HG03575 (cell line): ENCODE measurements at regions not wholly inside any gene's neighbourhood (a gene's known extent, or its start where the extent isn't known, plus 50 kb on each side); places are given as distances from the start of the nearest gene placed in this dataset.

Experiments used
- ATAC-seq: cut with Tn5 transposase; IDR thresholded peaks from one replicate; pipeline ENCODE4 v1.9.1; 2021; ENCODE audit not compliant: unreplicated experiment, insufficient number of reproducible peaks, low FRiP score; ENCODE audit errors: extremely low read depth

DNA sequence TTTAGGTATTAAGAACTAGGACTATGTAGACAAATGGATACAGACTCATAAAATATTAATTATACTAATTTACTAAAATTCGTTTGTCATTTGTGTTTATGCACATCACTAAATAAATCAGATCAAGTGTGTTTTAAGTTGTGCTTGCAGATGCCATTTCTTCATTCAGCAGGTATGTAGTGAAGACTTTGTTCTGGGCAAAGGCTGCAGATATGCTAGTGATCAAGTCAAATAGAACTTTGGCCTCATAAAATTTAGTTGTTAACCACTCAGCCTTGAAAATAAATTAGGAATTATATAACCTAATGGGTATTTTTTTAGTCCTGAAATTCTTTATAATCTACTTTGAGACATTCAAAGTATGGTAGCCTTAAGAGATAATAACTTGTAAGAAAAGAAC is 80.4 kb upstream of the TRPC4 start:
- ATAC-seq = no peak

DNA sequence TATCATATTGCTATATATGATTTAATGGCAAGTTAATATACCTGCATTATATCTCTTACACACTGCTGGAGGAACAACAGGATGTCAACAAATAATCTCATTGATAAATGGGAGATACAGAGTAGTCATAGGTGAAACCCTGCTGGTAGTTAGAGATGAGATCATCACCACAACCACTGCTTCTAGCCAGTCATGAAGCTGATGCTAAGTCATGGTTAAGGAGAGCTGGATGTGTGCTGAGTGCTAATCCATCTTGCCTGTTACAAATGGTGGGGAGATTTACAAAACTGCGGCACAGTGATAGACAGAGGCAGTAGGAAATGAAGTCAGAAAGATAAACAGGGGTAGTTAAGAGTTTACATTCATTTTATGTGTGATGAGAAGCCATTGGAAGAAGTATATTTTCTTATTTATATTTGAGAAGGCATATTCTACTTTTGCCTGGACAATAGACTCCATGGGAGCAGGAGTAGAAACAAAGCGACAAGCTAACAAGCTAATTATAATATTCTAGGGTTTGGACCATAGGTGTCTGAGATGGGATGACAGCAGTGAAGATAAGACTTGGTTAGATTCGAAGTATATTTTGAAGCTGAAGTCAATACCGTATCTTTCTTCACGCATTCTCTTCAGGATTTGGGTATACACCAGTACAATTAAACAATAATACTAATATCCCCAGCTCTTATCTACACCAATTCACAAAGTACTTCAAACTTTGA is 78.0 kb upstream of the TRPC4 start:
- ATAC-seq = no peak

DNA sequence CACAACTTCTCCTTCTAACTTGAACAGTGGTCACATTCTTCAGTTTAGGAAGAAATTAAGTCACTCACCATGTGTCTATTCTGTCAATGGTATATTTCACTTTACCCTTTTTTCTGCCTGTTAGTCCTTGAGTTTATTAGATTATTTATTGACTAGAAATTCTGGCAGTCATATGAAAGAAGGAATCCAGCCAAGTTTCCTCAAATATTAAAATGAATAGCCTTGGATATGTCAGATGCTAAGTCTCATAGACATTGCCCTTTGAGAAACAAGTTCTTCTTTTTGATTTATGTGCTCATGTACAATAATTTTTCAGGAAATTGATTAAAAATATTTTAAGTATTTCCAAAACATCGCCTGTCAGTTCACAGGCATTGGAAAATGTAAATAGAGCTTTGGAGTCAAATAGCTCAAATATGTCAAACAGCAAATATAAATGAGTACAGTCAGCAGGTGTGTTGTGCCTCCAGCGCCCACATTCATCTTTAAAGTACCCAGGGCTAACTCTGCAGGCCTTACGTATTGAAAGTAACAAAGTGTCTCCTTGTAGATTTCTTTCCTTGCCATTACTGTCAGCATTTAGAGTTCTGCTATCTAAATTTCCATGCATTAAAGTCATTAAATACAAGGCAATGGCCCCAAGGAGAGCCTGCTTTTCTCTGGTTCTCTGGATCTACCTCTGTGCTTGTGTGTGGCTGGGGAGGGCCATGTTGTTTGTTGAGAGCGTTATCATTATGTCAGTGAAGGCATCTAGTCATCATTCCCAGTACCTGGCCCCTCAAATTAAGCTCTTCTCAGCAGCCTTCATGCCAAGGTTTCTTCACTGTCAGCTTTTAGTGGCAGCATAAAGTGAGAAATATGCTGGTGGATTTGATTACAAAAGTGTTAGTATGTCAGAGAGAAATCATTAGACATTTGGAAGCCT is 76.3 kb upstream of the TRPC4 start:
- no peak for ATAC-seq

DNA sequence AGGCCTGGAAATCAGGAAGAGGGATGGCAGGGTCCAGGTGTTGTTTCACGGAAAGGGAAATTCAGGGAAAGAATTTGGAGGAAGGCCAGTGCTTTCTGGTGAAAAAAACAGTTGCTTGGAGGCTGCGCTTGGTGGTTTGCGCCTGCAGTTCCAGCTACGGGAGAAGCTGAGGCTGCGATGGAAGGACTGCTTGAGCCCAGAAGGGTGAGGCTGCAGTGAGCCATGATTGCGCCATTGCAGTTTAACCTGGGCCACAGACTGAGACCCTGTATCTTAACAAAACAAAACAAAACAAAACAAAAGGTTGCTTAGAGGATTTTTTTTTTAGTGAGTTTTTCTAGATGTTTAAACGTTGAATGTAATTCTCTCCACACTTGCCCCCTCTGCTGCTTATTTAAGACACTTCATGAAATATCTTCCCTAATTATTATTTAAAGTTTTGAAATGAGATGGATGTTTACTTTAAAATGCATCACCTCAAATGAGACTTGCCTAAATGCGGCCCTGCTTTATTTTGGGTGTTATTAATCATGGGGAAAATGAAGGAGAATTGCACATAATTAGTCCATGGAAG is 75.4 kb upstream of the TRPC4 start:
- ATAC-seq = no peak

DNA sequence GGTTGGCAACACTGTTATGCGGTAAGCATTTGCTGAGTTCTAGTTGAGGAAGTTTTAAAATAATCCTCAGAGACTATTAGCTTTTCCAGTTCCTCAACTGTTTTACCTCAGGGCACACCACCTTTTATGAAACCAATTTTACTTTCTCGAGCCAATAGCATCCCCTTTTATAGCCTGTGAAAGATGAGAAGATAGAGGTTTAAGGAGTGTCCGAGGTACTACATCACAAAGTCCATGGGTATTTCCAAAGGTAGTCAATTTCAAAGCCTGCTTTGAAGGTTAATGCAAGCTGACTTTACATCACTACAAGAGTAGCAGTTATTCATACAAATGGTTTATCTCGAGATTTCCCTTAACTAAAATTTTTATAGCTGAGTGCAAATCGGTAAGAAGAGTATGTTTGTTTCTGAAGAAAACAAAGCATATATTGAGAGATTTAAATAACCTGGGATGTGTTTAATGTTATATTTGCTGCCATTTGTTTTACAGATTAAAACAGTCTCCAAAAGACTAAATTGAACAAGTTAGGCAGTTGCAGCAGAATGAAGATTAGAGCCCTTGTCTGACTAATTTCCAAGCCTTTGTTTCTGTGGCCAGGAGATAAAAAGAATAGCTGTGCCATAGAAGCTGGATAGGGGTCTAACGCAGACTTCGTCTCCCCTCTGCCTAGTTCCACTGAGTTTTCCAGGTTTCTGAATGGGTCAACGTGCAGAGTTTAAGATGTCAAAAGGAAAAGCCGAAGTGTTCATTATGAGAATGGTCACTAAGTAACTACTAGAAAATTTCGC is 74.7 kb upstream of the TRPC4 start:
- ATAC-seq = no peak

DNA sequence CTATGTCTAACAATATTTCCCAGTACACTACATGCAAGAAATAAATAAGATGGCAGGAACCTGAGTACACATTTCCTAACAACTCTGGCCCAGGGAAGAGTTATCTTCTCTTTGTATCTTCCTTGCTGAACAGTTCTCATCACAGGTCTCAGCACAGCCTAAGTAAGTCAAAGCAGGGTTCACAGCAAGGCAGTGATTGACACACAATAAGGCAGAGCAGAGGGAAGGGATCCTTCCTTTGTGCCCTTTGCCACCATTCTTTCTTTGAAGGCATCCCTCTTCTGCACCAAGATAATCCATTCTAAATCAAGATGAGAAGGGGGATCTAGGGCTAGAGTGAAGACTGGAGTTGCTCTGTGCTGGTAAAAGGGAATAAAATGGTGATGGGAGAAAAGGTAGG is 73.4 kb upstream of the TRPC4 start:
- ATAC-seq = no peak

DNA sequence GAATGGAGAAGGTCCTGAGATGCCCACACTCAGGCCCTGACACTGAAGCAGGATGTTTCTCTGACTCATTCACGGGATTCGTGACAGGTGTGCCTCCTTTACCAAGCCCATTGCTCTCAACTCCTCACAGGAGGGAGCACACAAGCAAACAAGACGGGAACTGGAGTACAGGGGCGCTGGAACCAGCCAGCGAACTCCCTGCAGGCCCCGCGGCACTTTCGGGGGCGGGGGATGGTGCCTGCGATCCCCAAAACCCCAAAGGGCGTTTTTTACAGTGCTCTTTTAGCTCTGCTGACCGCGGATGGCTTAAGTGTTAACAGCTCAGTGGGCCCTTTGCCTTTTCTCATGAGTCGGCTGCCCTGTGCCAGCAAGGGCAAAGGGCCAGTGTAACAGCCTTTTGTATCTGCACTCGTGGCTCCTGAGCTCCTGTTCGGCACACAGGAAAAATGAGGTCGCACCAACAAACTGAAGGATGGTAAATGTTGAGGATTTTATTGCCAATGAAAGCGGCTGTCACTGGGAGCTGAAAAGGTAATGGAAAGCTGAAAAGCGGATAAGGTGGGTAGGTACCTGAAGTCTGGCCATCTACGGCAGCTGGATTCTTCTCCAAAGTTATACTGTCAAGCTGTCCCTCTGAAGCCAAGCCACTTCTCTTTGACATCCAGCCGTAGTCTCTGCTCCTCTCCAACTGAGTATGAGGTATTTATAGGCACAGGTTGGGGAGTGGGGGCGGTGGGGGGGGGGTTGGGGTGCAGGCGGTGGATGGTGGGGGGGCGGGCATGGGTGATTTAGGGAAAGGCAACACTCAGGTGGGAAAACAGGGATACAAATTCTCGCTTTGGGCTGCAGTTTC is 65.0 kb upstream of the TRPC4 start:
- no peak for ATAC-seq

DNA sequence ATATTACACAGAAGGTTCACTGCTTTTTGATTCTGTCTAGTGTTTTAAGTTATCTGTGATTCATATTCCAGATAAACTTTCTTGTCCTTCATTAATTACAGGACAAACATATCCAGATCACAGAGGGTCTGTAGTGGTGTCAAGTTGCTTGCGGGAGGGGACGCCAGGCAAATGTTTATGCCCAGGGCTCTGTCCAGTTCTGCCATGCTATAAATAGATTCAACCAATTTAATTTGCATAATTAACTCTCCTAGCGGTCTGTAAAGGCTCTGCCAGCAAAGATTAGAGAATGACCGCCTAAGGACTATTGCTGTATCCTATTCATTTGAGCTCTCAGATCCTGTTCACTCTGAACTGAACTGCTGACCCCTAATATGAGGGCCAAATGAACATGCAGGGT is 59.7 kb upstream of the TRPC4 start:
- no peak for ATAC-seq

DNA sequence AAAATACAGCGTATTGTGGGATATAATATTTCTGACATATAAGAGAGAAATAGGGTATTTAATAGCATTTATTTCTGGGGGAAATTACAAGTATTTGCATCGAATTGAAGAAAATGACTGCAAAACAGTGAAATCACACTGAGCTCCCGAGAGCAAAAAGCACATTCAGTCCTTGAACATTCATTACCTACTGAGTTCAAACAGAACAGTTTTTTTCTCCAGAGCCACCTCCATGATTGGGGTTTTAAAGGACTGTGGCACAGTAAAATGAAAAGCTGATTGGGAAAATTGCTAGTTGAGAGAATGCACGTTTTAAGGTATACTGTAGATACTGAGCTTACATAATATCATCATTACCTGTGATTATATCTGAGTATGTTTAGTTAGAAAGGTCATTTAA is 58.0 kb upstream of the TRPC4 start:
- no peak for ATAC-seq

DNA sequence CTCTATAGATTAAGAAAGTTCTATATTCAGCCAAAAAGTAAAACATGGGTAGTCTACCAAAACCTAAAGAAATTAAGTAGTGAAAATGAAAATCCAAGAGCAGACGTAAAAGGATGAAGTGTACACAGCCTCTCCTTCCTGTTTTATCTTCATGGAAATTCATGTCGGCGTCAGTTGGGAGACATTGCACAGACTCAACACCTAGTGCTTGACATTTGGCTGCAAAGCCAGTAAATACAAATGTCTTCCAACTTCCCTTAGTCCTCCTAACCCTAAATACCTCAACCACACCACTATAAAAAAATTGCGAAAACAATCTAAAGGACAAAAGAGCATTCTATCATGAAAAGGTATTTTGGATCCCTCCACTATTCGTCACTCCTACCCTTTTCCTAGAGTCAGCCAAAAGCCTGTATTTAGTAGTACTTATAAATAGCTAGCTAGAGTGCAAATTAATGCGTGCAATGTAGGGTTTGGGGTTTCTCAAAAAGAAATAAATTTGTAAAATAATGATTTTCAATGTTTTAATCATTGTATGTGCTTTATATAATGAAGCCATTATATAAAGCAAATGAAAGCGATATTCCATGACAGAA is 56.4 kb upstream of the TRPC4 start:
- ATAC-seq = no peak

DNA sequence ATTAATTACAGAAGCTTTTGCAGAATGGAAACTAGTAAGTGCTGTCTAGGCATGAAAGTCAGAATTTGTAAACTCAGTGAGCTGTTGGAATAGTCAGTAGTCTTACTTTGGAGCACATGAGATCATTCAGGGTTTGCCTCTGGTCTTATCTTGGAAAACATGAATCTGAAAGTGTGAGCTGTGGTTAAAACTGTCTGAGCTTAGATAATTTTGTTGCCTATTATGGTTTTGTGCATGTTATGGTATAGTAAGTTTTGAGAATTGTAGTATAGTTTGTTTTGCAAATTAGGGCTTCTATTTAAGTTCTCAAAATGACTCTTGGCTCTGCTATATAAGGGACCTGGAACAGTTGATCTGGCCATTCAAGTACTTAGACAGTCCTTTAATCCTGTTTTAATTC is 53.7 kb upstream of the TRPC4 start:
- ATAC-seq = no peak

DNA sequence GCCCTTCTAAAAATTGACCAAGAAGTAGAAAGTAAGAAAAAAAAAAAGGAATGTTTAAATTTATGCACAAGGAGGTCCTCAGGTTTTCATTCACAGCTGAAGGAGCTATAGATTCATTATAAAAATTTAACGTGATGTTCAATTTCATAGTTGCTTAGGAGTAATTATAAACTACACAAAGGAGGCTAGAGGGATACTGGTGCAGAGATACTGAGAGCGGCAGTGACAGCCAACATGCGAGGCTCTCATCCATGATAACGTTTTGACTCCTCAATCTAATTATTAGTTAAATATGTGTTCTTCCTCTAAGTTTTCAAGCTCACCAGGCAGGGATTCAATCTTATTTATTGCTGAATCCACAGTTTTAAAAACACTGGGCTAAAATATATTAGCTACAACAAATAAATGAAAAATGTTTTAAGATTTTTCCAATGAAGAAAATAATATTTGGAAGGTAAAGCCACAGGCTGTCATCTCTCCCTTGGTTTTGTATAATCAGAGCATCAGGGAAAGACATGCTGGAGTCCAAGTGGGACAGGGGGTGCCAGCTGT is 49.8 kb upstream of the TRPC4 start:
- ATAC-seq = no peak
